ENCODE measurements at regions not wholly inside any gene's neighbourhood (a gene's known extent, or its start where the extent isn't known, plus 50 kb on each side); places are given as distances from the start of the nearest gene placed in this dataset.

GRCh38 chr2:55102056-55102812 lies 52.0 kb upstream of the RTN4 start:
- intact Hi-C loops (cut with micrococcal nuclease): no loop called here
- DNase-seq (no peak), ATAC-seq (no peak)
- Mint-ChIP-seq H3K36me3 (ENCODE audit: low read depth) (no peaks in the 10 kb centered on the region), H3K27ac (no peak overlapping the region), H3K9me3 (no peaks in the 10 kb centered on the region), H3K4me3 (no peak overlapping the region), H3K4me1 (ENCODE audit: low read depth) (peaks cover 13% of the 10 kb centered on the region), H3K27me3 (no peaks in the 10 kb centered on the region)
- TF ChIP-seq, protein P1, sequence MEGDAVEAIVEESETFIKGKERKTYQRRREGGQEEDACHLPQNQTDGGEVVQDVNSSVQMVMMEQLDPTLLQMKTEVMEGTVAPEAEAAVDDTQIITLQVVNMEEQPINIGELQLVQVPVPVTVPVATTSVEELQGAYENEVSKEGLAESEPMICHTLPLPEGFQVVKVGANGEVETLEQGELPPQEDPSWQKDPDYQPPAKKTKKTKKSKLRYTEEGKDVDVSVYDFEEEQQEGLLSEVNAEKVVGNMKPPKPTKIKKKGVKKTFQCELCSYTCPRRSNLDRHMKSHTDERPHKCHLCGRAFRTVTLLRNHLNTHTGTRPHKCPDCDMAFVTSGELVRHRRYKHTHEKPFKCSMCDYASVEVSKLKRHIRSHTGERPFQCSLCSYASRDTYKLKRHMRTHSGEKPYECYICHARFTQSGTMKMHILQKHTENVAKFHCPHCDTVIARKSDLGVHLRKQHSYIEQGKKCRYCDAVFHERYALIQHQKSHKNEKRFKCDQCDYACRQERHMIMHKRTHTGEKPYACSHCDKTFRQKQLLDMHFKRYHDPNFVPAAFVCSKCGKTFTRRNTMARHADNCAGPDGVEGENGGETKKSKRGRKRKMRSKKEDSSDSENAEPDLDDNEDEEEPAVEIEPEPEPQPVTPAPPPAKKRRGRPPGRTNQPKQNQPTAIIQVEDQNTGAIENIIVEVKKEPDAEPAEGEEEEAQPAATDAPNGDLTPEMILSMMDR (IDR thresholded peaks at IDR 0.05): no peak
- ChIA-PET CTCF (no interaction called here), POLR2A (no interaction called here)

DNA sequence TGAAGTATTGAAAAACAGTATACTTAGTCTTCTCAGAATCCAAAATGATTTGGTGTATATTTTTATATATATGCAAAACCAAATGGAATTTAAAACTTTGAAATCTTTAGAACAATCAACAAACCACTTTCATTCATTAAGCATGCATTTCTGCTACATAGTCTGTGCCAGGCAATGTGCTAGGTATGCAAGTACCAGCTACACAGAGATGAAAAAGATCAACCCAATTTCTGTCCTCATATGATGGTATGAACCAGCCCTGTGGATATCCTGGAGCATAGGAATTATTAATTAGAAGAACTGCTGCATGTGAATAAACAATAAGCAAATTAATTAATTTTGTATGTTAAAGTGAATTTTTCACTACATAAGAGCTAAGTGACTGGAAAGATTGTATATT lies 51.2 kb upstream of the RTN4 start:
- CTCF ChIA-PET: interaction anchor here (1.0 kb wide), 1 partner anchor 17 kb away, joined by 3 read pairs; no protein-coding TSS in a partner anchor
- intact Hi-C loops (cut with micrococcal nuclease): no loop called here
- peaks cover 13% of the 10 kb centered on the region for H3K4me1 Mint-ChIP-seq (ENCODE audit: low read depth)

GRCh38 chr2:55099878-55100820 lies 49.9 kb upstream of the RTN4 start:
- Mint-ChIP-seq H3K27me3 (no peaks in the 10 kb centered on the region), H3K27ac (peak overlapping the region; percentile 87), H3K9me3 (no peaks in the 10 kb centered on the region), H3K4me3 (no peak overlapping the region), H3K4me1 (ENCODE audit: low read depth) (peaks cover 13% of the 10 kb centered on the region), H3K36me3 (ENCODE audit: low read depth) (no peaks in the 10 kb centered on the region)
- intact Hi-C loops (cut with micrococcal nuclease): no loop called here
- DNase-seq: no peak
- ChIA-PET POLR2A (interaction anchor here (0.7 to 1.2 kb wide), 2 partner anchors 9 to 41 kb away, joined by 3 read pairs; no protein-coding TSS in a partner anchor), CTCF (interaction anchor here (1.0 kb wide), 1 partner anchor 12 kb away, joined by 4 read pairs; no protein-coding TSS in a partner anchor)
- ATAC-seq: peak; percentile 62
- TF ChIP-seq, protein P1 (IDR thresholded peaks at IDR 0.05): no peak

More for the DNA sequence above, 51.2 kb upstream of the RTN4 start:
- Mint-ChIP-seq H3K4me3 (no peak overlapping the region), H3K27me3 (no peaks in the 10 kb centered on the region), H3K9me3 (no peaks in the 10 kb centered on the region), H3K36me3 (ENCODE audit: low read depth) (no peaks in the 10 kb centered on the region), H3K27ac (no peak overlapping the region)
- DNase-seq: no peak
- POLR2A ChIA-PET: interaction anchor here (1.2 kb wide), 1 partner anchor 40 kb away, joined by 3 read pairs; no protein-coding TSS in a partner anchor
- no peak for ATAC-seq
- TF ChIP-seq, protein P1 (IDR thresholded peaks at IDR 0.05): no peak

Data from activated CD8-positive, alpha-beta T cell treated with anti-CD3 and anti-CD28 coated beads for 36 hours (primary cell).